Naive thymus-derived CD8-positive, alpha-beta T cell (primary cell): ENCODE measurements at regions not wholly inside any gene's neighbourhood (a gene's known extent, or its start where the extent isn't known, plus 50 kb on each side); places are given as distances from the start of the nearest gene placed in this dataset.

Source experiments
- ATAC-seq, 2 donors: fragments of 150-1000 bp; cut with Tn5 transposase in 1 of 2; sonication (Bioruptor Pico), chemical (Tn5 transposase) in 1 of 2; 1 replicate in 1 of 2; 2 replicates in 1 of 2; pipeline ENCODE4 v1.10.0; 2021; ENCODE audit warnings: mild to moderate bottlenecking in 2 of 2, moderate library complexity in 2 of 2
- POLR2A ChIA-PET: fragments of 350-600 bp; sonication (Branson Sonifier 250); formaldehyde crosslinking; loops from one replicate; lab custom pipeline; 2021; ENCODE audit warnings: antibody characterized with exemption; lab: Charles Lee
- DNase-seq, 10 donors: peaks; one replicate each; pipeline versions ENCODE4 v3.0.0 to v3.0.0-alpha.2; 2020 to 2022
- H3K27ac Mint-ChIP-seq, 10 donors: one replicate each; pipeline ENCODE4 v1.8.0; 2020 to 2022; ENCODE audit warnings: mild to moderate bottlenecking in 10 of 10, mixed read lengths in 10 of 10, moderate library complexity in 4 of 10, inconsistent platforms in 1 of 10
- H3K27me3 Mint-ChIP-seq, 5 donors: one replicate each; pipeline ENCODE4 v1.8.0; 2021 to 2022; ENCODE audit warnings: mixed read lengths in 5 of 5
- H3K36me3 Mint-ChIP-seq, 3 donors: one replicate each; pipeline ENCODE4 v1.8.0; 2020 to 2022; ENCODE audit warnings: mixed read lengths in 3 of 3, mild to moderate bottlenecking in 2 of 3, inconsistent platforms in 1 of 3
- H3K4me1 Mint-ChIP-seq, 4 donors: one replicate each; pipeline ENCODE4 v1.8.0; 2021 to 2022; ENCODE audit warnings: mixed read lengths in 4 of 4
- H3K4me3 Mint-ChIP-seq, 10 donors: one replicate each; pipeline ENCODE4 v1.8.0; 2020 to 2022; ENCODE audit warnings: mild to moderate bottlenecking in 10 of 10, mixed read lengths in 10 of 10, moderate library complexity in 6 of 10, inconsistent platforms in 1 of 10
- H3K9me3 Mint-ChIP-seq, 9 donors: one replicate each; pipeline ENCODE4 v1.8.0; 2020 to 2022; ENCODE audit warnings: mixed read lengths in 9 of 9, mild to moderate bottlenecking in 3 of 9, inconsistent platforms in 1 of 9, moderate library complexity in 1 of 9

GRCh38 chr21:37967036-37967435 is 50.8 kb upstream of the KCNJ6 start:
- Mint-ChIP-seq H3K36me3 (no peaks in the 10 kb centered on the region), H3K27ac (no peak overlapping the region)
- ATAC-seq = no peak

GRCh38 chr21:37968744-37969143 is 52.5 kb upstream of the KCNJ6 start:
- Mint-ChIP-seq H3K9me3 (peaks cover 0 to 1% (median 0%) of the 10 kb centered on the region in 9 donors), H3K36me3 (no peaks in the 10 kb centered on the region), H3K4me3 (no peak overlapping the region), H3K4me1 (no peaks in the 10 kb centered on the region), H3K27ac (no peak overlapping the region), H3K27me3 (peaks cover 3 to 14% (median 6%) of the 10 kb centered on the region in 5 donors)
- POLR2A ChIA-PET = no interaction called here
- DNase-seq = no peak
- ATAC-seq = no peak

More at GRCh38 chr21:37967036-37967435, 50.8 kb upstream of the KCNJ6 start:
- Mint-ChIP-seq H3K4me1 (no peaks in the 10 kb centered on the region), H3K27me3 (peaks cover 2 to 18% (median 8%) of the 10 kb centered on the region in 5 donors), H3K9me3 (no peaks in the 10 kb centered on the region), H3K4me3 (no peak overlapping the region)
- POLR2A ChIA-PET = no interaction called here
- DNase-seq = no peak

DNA sequence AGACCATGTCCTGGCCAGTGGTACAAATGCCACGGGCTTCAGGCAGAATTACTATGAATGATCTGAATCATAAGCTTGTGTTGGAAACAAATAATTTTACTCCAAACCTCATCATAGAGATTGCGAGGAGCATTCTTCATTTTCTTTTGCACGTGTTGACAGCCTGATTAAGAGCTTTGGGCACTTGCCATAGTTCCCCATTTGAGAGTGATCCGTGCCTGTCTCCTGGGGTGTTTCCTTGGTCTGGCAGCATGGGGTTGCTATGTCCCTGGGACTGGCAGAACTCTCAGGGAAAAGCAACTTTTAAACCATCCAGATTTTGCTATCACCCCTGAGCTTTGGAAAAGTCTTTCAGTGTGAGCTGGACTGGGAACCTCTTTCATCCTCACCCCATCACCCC is 54.3 kb upstream of the KCNJ6 start:
- Mint-ChIP-seq H3K27ac (no peak overlapping the region), H3K36me3 (no peaks in the 10 kb centered on the region), H3K27me3 (peaks cover 8 to 21% (median 15%) of the 10 kb centered on the region in 5 donors), H3K4me3 (no peak overlapping the region), H3K9me3 (peaks cover 0 to 1% (median 0%) of the 10 kb centered on the region in 9 donors), H3K4me1 (no peaks in the 10 kb centered on the region)
- POLR2A ChIA-PET = no interaction called here
- DNase-seq = no peak
- ATAC-seq = no peak

GRCh38 chr21:37971390-37971950 is 55.2 kb upstream of the KCNJ6 start:
- ATAC-seq = no peak
- Mint-ChIP-seq H3K4me1 (no peaks in the 10 kb centered on the region), H3K27me3 (peaks cover 11 to 22% (median 17%) of the 10 kb centered on the region in 5 donors), H3K27ac (no peak overlapping the region), H3K4me3 (no peak overlapping the region), H3K36me3 (no peaks in the 10 kb centered on the region), H3K9me3 (peaks cover 0 to 1% (median 0%) of the 10 kb centered on the region in 9 donors)
- DNase-seq = no peak
- POLR2A ChIA-PET = no interaction called here

GRCh38 chr21:37974081-37974480 is 57.8 kb upstream of the KCNJ6 start:
- no peak overlapping the region for H3K27ac Mint-ChIP-seq
- peaks cover 10 to 22% (median 17%) of the 10 kb centered on the region in 5 donors for H3K27me3 Mint-ChIP-seq
- POLR2A ChIA-PET = no interaction called here
- no peak for DNase-seq
- H3K4me1 Mint-ChIP-seq = no peaks in the 10 kb centered on the region
- no peak for ATAC-seq
- no peak overlapping the region for H3K4me3 Mint-ChIP-seq
- H3K36me3 Mint-ChIP-seq = no peaks in the 10 kb centered on the region
- H3K9me3 Mint-ChIP-seq = peaks cover 0 to 1% (median 0%) of the 10 kb centered on the region in 9 donors

- ATAC-seq (no peak), DNase-seq (no peak)
- no peaks in the 10 kb centered on the region for H3K4me1 Mint-ChIP-seq
- H3K27ac Mint-ChIP-seq = peak overlapping the region in 1 of 10 donors; percentile 53
- H3K9me3 Mint-ChIP-seq = no peaks in the 10 kb centered on the region
- peaks cover 6 to 22% (median 14%) of the 10 kb centered on the region in 5 donors for H3K27me3 Mint-ChIP-seq
- POLR2A ChIA-PET = no interaction called here
- no peak overlapping the region for H3K4me3 Mint-ChIP-seq
- no peaks in the 10 kb centered on the region for H3K36me3 Mint-ChIP-seq
These were observed 66.5 kb upstream of the KCNJ6 start for GRCh38 chr21:37982496-37983318.

- H3K36me3 Mint-ChIP-seq = no peaks in the 10 kb centered on the region
- DNase-seq = no peak
- H3K4me3 Mint-ChIP-seq = no peak overlapping the region
- POLR2A ChIA-PET = no interaction called here
- H3K27ac Mint-ChIP-seq = no peak overlapping the region
- peaks cover 6 to 25% (median 14%) of the 10 kb centered on the region in 5 donors for H3K27me3 Mint-ChIP-seq
- H3K4me1 Mint-ChIP-seq = no peaks in the 10 kb centered on the region
- H3K9me3 Mint-ChIP-seq = no peaks in the 10 kb centered on the region
- no peak for ATAC-seq
These were observed 67.3 kb upstream of the KCNJ6 start for GRCh38 chr21:37983336-37984095.

- H3K4me1 Mint-ChIP-seq = no peaks in the 10 kb centered on the region
- peaks cover 6 to 31% (median 20%) of the 10 kb centered on the region in 5 donors for H3K27me3 Mint-ChIP-seq
- POLR2A ChIA-PET = no interaction called here
- H3K4me3 Mint-ChIP-seq = no peak overlapping the region
- DNase-seq = no peak
- H3K27ac Mint-ChIP-seq = no peak overlapping the region
- no peaks in the 10 kb centered on the region for H3K9me3 Mint-ChIP-seq
- no peak for ATAC-seq
- H3K36me3 Mint-ChIP-seq = no peaks in the 10 kb centered on the region
These were observed 68.2 kb upstream of the KCNJ6 start for GRCh38 chr21:37984416-37984815.

DNA sequence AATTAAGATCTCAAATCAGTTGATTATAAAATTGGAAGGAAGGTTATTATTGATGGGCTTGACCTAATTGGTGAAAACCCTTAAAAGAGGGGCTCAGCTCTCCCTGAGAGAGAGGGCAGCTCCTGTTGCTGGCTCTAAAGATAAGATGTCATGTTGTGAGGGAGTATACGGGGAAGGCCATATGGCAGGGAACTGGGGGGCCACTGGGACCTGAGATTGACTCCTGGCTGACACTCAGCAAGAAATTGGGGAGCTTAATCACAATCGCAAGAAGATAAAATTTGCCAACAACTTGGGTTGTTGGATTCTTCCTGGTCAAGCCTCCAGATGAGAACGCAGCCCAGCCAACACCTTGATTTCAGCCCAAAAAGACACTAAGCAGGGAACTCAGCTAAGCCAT is 69.7 kb upstream of the KCNJ6 start:
- POLR2A ChIA-PET = no interaction called here
- Mint-ChIP-seq H3K36me3 (no peaks in the 10 kb centered on the region), H3K4me3 (no peak overlapping the region), H3K27ac (no peak overlapping the region), H3K4me1 (no peaks in the 10 kb centered on the region), H3K9me3 (no peaks in the 10 kb centered on the region), H3K27me3 (peaks cover 7 to 32% (median 22%) of the 10 kb centered on the region in 5 donors)
- DNase-seq (no peak), ATAC-seq (no peak)

GRCh38 chr21:37986751-37987399 is 70.6 kb upstream of the KCNJ6 start:
- Mint-ChIP-seq H3K36me3 (no peaks in the 10 kb centered on the region), H3K9me3 (no peaks in the 10 kb centered on the region), H3K4me3 (no peak overlapping the region), H3K27me3 (peaks cover 9 to 36% (median 23%) of the 10 kb centered on the region in 5 donors), H3K27ac (no peak overlapping the region), H3K4me1 (no peaks in the 10 kb centered on the region)
- DNase-seq = no peak
- POLR2A ChIA-PET = no interaction called here
- no peak for ATAC-seq

GRCh38 chr21:37987668-37988067 is 71.4 kb upstream of the KCNJ6 start:
- DNase-seq = no peak
- Mint-ChIP-seq H3K9me3 (no peaks in the 10 kb centered on the region), H3K27me3 (peaks cover 9 to 41% (median 21%) of the 10 kb centered on the region in 5 donors), H3K4me3 (peak overlapping the region in 1 of 10 donors; percentile 35), H3K27ac (no peak overlapping the region), H3K36me3 (no peaks in the 10 kb centered on the region), H3K4me1 (no peaks in the 10 kb centered on the region)
- ATAC-seq = no peak
- POLR2A ChIA-PET = no interaction called here

- POLR2A ChIA-PET = no interaction called here
- Mint-ChIP-seq H3K4me3 (no peak overlapping the region), H3K27me3 (peaks cover 3 to 41% (median 14%) of the 10 kb centered on the region in 5 donors), H3K4me1 (no peaks in the 10 kb centered on the region), H3K27ac (no peak overlapping the region), H3K36me3 (no peaks in the 10 kb centered on the region), H3K9me3 (no peaks in the 10 kb centered on the region)
- ATAC-seq = no peak
- no peak for DNase-seq
These were observed 76.8 kb upstream of the KCNJ6 start for GRCh38 chr21:37993071-37993470.
